GM10266 (cell line): ENCODE measurements at regions not wholly inside any gene's neighbourhood (a gene's known extent, or its start where the extent isn't known, plus 50 kb on each side); places are given as distances from the start of the nearest gene placed in this dataset.

Experiments used
- DNase-seq: peaks from one replicate; pipeline ENCODE4 v3.0.0; 2012; ENCODE audit errors: extremely low spot score
- TF ChIP-seq, protein P1 (sequence below): IDR thresholded peaks from 2 replicates; pipeline ENCODE4 v1.5.1; 2012; ENCODE audit warnings: mild to moderate bottlenecking, low read depth; ENCODE audit not compliant: control insufficient read depth, insufficient read depth; ENCODE audit errors: missing control alignments

DNA sequence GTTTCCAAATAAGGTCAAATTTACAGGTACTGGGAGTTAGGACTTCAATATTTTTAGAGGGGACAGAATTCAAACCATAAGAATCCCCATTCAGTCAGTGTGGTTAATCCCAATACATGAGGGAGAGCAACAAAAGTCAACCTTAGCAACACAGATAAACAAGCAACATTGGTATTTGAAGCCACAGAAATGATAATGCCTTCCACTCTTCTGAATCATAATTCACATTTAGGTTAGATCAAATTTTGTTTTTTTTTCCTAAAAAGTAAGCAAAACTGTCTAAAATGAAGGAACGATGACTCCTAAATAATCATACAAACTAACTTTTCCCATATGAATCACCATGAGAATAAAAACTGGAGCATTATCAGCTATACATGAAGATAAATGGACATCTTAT is 246.0 kb upstream of the TENT5A start:
- DNase-seq, result no peak
- TF ChIP-seq, protein P1, sequence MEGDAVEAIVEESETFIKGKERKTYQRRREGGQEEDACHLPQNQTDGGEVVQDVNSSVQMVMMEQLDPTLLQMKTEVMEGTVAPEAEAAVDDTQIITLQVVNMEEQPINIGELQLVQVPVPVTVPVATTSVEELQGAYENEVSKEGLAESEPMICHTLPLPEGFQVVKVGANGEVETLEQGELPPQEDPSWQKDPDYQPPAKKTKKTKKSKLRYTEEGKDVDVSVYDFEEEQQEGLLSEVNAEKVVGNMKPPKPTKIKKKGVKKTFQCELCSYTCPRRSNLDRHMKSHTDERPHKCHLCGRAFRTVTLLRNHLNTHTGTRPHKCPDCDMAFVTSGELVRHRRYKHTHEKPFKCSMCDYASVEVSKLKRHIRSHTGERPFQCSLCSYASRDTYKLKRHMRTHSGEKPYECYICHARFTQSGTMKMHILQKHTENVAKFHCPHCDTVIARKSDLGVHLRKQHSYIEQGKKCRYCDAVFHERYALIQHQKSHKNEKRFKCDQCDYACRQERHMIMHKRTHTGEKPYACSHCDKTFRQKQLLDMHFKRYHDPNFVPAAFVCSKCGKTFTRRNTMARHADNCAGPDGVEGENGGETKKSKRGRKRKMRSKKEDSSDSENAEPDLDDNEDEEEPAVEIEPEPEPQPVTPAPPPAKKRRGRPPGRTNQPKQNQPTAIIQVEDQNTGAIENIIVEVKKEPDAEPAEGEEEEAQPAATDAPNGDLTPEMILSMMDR, result no peak

DNA sequence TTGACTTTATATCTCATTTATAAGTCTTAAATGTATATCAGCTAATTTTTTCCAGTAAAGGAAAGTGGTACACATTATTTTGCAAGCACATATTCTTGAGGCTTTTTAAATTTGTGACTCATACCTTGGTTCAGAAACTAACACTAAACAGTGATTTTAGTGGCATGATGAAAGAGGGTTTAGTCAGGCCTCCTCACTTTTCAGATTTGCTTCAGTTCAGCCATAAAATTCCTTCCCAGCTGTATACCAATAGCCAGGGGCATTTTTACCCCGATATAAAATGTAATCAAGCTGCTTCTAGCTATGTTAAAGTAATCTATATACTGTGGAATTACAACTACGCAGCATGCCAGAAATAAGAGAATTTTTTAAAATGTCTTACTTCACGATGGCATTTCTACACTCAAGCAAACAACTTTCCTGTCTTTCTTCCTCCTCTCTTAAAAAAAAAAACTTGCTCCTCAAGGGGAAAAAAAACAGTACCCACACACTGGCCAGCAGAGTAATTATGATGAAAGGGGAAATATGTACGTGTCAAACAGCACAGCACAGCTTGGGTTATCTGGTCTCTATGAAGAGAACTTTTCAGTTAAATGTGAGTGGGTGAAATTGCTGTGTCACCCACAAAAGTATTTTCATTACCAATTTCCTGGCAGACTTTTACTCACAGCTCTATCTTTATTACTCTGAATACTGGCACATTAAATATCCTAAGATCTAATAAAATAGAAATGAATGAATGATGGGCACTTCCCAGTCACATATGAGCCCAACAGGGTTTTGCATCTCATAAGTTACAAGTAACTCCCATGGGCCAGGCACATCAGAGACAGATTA is 244.8 kb upstream of the TENT5A start:
- no peak for DNase-seq
- TF ChIP-seq, protein P1, result no peak

DNA sequence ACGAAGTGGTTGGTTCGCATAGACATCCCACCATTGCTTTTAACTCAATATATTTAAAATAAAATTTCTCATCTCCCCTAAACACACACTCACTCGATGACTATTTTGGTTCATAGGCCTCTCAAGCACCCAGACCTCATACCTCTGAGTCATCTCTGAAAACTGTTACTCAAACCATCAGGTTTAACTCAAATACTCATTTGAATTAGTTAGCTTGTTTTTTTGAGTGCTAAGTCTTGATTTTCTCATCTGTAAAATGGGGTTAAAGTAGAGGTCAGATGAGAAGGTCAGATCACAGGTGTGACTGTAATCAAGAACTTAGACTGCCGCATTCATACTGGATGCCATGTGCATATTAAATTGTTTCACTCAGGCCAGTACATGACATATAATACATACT is 243.9 kb upstream of the TENT5A start:
- TF ChIP-seq, protein P1, result no peak
- no peak for DNase-seq

DNA sequence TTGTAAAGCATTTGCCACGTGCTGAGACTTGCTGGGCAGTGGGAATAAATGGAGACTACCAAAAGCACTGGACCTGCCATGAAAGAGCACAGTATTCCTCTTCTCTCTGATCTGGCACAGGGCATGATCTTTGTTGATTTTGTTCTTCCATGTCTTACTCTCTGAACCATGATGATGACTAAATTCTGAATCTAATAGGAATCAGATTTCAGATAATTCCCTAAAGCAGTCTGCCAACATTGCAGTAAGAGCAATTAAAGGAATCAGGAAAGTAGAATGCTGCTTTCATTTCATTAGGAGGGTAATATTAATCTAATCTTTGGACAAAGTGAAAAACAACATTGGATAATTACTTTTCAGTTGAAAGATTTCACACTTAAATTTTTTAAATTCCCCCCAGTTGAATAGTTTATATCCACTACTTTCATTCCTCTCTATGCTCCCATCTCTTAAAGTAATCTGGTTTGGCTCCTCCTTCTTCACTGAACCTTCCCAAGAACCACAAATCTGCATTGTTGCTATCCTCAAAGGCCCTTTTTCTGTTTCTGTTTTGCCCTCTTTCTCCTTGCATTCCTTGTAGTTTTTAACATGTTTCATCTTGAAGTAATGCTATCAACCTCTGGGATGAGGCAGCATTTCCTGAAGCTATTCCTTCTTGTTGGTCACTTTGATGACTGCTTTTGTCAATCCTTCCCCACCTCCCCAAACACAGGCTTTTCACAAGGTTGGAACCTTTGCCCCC is 243.2 kb upstream of the TENT5A start:
- DNase-seq, result no peak
- TF ChIP-seq, protein P1, result no peak

DNA sequence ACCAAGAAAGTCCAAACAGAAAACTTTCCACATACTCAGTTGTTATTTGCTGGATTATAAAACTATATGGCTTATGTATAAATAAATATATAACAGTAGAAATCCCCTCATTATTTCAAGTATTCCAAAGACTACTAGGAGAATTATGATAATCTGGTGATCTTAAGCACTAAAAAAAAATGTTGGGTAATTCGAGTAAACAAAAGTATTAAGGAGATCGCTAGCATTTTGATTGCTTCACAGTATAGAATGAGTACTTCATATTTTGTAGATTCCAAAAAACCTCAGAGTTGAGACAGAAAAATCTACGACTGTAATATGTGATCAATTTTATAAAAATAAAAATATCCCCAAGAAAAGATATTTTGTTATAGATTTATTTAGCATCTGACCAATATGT is 236.4 kb upstream of the TENT5A start:
- no peak for DNase-seq
- TF ChIP-seq, protein P1, result no peak

DNA sequence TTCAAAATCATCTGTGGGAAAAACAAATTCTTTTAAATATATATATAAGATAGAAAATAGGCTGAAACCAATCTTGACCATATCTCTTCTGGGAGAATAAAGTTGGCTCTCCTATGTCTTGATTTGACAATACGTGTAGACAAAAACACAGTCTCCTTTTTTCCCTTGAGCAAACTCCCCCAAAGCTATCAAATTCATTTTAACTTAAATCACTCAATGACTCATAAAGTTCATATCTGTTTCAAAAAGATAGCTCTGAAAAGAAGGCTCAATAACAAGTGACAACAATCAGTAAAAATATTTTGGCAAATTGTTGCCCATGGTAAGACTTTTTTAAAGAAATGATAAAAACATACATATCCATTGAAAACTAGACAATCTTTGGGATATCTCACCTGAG is 236.0 kb upstream of the TENT5A start:
- TF ChIP-seq, protein P1, result no peak
- DNase-seq, result no peak

DNA sequence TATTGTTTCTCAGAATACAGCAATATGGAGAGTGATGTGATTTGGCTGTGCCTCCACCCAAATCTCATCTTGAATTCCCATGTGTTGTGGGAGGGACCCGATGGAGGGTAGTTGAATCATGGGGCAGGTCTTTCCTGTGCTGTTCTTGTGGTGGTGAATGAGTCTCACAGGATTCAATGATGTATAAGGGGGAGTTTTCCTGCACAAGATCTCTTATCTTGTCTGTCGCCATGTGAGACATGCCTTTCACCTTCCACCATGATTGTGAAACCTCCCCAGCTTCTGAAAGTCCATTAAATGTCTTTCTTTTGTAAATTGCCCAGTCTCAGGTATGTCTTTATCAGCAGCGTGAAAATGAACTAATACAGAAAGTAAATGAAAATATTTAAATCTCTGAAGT is 234.8 kb upstream of the TENT5A start:
- no peak for DNase-seq
- TF ChIP-seq, protein P1, result no peak
